K562 (cell line): ENCODE measurements at regions not wholly inside any gene's neighbourhood (a gene's known extent, or its start where the extent isn't known, plus 50 kb on each side); places are given as distances from the start of the nearest gene placed in this dataset.

ENCODE experiments used
- FOSL1 ChIP-seq: fragments of 200-800 bp; sonication (Bioruptor generic); conservative IDR thresholded peaks from 2 replicates; pipeline ENCODE4 v1.6.1; 2016; ENCODE audit warnings: missing genetic modification characterization, missing compliant biosample characterization
- KDM4B ChIP-seq, 2 experiments: fragments of 450-650 bp in 1 of 2; sonication (generic) in 1 of 2; IDR thresholded peaks; 2 replicates each; pipeline ENCODE4 v1.6.1; 2016 to 2017; ENCODE audit warnings: borderline replicate concordance in 2 of 2, antibody characterized with exemption in 1 of 2, low read depth in 1 of 2, mild to moderate bottlenecking in 1 of 2
- KLF13 ChIP-seq: fragments of 450-650 bp; IDR thresholded peaks from 2 replicates; pipeline ENCODE4 v1.6.1; 2016; ENCODE audit warnings: missing genetic modification characterization, low read depth, mild to moderate bottlenecking, missing compliant biosample characterization, moderate library complexity, borderline replicate concordance
- MEIS2 ChIP-seq: fragments of 450-650 bp; IDR thresholded peaks from 2 replicates; pipeline ENCODE4 v1.6.1; 2014; ENCODE audit warnings: mild to moderate bottlenecking; ENCODE audit not compliant: partially characterized antibody
- NR2C2 ChIP-seq, 2 experiments: fragments of 200-800 bp in 1 of 2; sonication (Bioruptor generic) in 1 of 2; sonication (generic) in 1 of 2; formaldehyde crosslinking in 1 of 2; IDR thresholded peaks; 2 replicates each; pipeline versions ENCODE4 v1.6.1 to v1.8.0; 2016 to 2022; ENCODE audit warnings: mild to moderate bottlenecking in 1 of 2, missing compliant biosample characterization in 1 of 2, missing genetic modification characterization in 1 of 2, missing genetic modification reagents in 1 of 2
- PTBP1 ChIP-seq: fragments of 200-400 bp; formaldehyde crosslinking; IDR thresholded peaks from 2 replicates; pipeline ENCODE4 v1.6.1; 2017; ENCODE audit warnings: low read depth, low read length
- STAT5A ChIP-seq: IDR thresholded peaks from 2 replicates; pipeline ENCODE4 v1.6.1; 2012; ENCODE audit warnings: low read length, inconsistent platforms, borderline replicate concordance
- TEAD2 ChIP-seq: fragments of 450-650 bp; IDR thresholded peaks from 2 replicates; pipeline ENCODE4 v1.6.1; 2016; ENCODE audit warnings: missing genetic modification characterization, control low read depth, missing compliant biosample characterization
- ZKSCAN8 ChIP-seq: fragments of 200-800 bp; sonication (Bioruptor generic); IDR thresholded peaks from 2 replicates; pipeline ENCODE4 v1.6.1; 2016; ENCODE audit warnings: missing genetic modification characterization, missing compliant biosample characterization
- ZNF174 ChIP-seq: fragments of 250-450 bp; sonication (Bioruptor Pico); IDR thresholded peaks from 2 replicates; pipeline ENCODE4 v1.4.0; 2020; ENCODE audit warnings: mild to moderate bottlenecking
- ZNF263 ChIP-seq: sonication (generic); formaldehyde crosslinking; IDR thresholded peaks from 2 replicates; pipeline ENCODE4 v1.8.0; 2022; ENCODE audit warnings: mild to moderate bottlenecking, missing genetic modification reagents, borderline replicate concordance
- ZNF3 ChIP-seq: fragments of 250-450 bp; sonication (Bioruptor Pico); IDR thresholded peaks from 2 replicates; pipeline ENCODE4 v1.5.0; 2021; ENCODE audit warnings: mild to moderate bottlenecking, moderate library complexity
- ZNF764 ChIP-seq: fragments of 250-450 bp; sonication (Bioruptor Pico); IDR thresholded peaks from 2 replicates; pipeline ENCODE4 v1.4.0; 2020; ENCODE audit warnings: low read depth, mild to moderate bottlenecking, moderate library complexity
- TF ChIP-seq, protein P1 (sequence below), 2 experiments: fragments of 450-650 bp; IDR thresholded peaks; 2 replicates each; pipeline ENCODE4 v1.6.1; 2016; ENCODE audit warnings: mild to moderate bottlenecking in 2 of 2, borderline replicate concordance in 1 of 2, low read depth in 1 of 2, moderate library complexity in 1 of 2
- TF ChIP-seq, protein P2 (sequence below): fragments of 450-650 bp; formaldehyde crosslinking; IDR thresholded peaks from 2 replicates; pipeline ENCODE4 v1.4.0; 2020; ENCODE audit warnings: mild to moderate bottlenecking, moderate library complexity

DNA sequence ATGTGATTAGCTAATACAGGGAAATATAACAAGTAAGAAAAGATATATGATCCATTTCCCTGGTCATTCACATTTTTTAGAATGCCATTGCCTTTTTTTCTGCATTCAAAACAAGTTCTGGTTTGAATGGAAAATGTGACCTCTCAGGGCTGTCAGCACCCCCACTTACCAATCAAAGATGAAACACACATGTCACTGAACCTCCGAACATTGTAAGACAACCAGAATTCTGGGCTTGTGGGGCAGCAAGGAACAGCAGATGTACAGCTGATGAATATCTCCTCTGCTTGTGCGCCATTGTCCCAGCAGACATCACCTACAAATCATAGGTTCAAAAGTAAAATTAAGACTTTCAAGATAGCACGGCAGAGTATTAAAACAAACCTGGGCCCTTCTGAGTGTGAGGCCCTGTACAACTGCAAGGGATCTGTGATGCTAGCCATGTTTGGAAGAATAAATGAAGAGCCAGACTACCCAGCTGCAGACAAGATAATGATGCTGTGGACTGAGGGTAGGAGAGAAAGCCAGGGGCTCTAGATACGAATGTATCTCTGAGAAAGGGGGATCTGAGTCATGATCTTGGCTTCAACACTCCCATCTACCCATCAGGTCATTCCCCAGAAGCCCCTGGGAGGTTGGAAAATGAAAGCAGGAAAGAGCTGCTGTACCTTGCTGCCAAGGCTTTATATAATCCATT lies 108.7 kb upstream of the SERTAD2 start (continued):
- TF ChIP-seq, protein P1, sequence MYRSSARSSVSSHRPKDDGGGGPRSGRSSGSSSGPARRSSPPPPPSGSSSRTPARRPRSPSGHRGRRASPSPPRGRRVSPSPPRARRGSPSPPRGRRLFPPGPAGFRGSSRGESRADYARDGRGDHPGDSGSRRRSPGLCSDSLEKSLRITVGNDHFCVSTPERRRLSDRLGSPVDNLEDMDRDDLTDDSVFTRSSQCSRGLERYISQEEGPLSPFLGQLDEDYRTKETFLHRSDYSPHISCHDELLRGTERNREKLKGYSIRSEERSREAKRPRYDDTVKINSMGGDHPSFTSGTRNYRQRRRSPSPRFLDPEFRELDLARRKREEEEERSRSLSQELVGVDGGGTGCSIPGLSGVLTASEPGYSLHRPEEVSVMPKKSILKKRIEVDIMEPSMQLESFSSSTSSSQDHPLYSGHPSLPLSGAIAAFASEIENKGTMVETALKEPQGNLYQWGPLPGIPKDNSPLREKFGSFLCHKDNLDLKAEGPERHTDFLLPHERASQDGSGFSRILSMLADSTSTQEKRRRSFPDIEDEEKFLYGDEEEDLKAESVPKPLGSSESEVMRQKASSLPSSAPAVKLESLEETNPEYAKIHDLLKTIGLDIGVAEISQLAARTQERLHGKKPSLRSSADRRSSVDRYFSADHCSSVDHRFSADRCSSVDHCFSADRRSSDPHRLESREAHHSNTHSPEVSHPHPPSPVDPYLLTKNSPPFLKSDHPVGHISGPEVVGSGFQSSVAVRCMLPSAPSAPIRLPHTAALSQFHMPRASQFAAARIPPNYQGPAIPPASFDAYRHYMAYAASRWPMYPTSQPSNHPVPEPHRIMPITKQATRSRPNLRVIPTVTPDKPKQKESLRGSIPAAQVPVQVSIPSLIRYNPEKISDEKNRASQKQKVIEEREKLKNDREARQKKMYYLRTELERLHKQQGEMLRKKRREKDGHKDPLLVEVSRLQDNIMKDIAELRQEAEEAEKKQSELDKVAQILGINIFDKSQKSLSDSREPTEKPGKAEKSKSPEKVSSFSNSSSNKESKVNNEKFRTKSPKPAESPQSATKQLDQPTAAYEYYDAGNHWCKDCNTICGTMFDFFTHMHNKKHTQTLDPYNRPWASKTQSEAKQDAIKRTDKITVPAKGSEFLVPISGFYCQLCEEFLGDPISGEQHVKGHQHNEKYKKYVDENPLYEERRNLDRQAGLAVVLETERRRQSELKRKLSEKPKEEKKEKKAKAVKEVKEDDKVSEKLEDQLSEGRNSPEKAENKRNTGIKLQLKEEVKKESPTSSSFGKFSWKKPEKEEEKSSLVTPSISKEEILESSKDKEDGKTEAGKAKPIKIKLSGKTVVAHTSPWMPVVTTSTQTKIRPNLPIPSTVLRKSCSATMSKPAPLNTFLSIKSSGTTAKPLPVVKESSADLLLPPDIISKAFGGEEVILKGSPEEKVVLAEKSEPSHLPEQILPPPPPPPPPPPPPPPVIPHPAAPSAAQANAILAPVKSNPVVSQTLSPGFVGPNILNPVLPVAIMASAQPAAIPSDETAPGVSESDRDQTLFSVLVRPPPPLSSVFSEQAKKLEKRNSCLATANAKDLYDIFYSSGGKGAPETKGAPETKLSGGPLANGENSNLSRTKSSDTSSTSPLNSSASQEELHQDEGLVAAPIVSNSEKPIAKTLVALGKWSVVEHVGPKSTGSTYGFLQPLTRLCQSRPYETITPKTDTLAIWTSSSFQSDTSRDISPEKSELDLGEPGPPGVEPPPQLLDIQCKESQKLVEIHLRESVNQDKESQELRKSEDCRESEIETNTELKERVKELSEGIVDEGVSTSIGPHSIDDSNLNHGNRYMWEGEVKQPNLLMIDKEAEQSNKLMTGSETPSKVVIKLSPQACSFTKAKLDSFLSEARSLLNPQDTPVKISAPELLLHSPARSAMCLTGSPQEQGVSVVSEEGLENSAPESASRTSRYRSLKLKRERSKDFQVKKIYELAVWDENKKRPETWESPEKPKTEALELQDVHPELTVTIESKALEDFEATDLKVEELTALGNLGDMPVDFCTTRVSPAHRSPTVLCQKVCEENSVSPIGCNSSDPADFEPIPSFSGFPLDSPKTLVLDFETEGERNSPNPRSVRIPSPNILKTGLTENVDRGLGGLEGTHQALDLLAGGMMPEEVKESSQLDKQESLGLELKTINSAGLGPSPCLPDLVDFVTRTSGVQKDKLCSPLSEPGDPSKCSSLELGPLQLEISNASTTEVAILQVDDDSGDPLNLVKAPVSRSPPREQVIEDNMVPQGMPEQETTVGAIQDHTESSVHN (IDR thresholded peaks at IDR 0.05; ENCODE audit: borderline replicate concordance in 1 of 2, low read depth in 1 of 2), result no peak
- TF ChIP-seq KDM4B (IDR thresholded peaks at IDR 0.05; ENCODE audit: borderline replicate concordance in 2 of 2, low read depth in 1 of 2) (no peak), MEIS2 (peak; percentile 54), TEAD2 (tag) (no peak), KLF13 (tag) (no peak), ZNF764 (no peak), ZNF174 (no peak), PTBP1 (no peak), FOSL1 (peak; percentile 45; the same call in 1 of the 2 replicates), ZNF3 (CRISPR knock-in tag) (no peak), NR2C2 (CRISPR knock-in tag; IDR thresholded peaks at IDR 0.05) (no peak), NR2C2 (tag; IDR thresholded peaks at IDR 0.05) (peak; percentile 51), ZKSCAN8 (no peak), STAT5A (no peak), ZNF263 (no peak)
- TF ChIP-seq, protein P2, sequence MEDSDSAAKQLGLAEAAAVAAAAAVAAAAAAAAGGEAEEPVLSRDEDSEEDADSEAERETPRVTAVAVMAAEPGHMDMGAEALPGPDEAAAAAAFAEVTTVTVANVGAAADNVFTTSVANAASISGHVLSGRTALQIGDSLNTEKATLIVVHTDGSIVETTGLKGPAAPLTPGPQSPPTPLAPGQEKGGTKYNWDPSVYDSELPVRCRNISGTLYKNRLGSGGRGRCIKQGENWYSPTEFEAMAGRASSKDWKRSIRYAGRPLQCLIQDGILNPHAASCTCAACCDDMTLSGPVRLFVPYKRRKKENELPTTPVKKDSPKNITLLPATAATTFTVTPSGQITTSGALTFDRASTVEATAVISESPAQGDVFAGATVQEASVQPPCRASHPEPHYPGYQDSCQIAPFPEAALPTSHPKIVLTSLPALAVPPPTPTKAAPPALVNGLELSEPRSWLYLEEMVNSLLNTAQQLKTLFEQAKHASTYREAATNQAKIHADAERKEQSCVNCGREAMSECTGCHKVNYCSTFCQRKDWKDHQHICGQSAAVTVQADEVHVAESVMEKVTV (CRISPR knock-in tag), result no peak
